ENCODE measurements at regions not wholly inside any gene's neighbourhood (a gene's known extent, or its start where the extent isn't known, plus 50 kb on each side); places are given as distances from the start of the nearest gene placed in this dataset.
A peak's percentile ranks its signal among the peaks of the same experiment; 100 is the strongest.

DNA sequence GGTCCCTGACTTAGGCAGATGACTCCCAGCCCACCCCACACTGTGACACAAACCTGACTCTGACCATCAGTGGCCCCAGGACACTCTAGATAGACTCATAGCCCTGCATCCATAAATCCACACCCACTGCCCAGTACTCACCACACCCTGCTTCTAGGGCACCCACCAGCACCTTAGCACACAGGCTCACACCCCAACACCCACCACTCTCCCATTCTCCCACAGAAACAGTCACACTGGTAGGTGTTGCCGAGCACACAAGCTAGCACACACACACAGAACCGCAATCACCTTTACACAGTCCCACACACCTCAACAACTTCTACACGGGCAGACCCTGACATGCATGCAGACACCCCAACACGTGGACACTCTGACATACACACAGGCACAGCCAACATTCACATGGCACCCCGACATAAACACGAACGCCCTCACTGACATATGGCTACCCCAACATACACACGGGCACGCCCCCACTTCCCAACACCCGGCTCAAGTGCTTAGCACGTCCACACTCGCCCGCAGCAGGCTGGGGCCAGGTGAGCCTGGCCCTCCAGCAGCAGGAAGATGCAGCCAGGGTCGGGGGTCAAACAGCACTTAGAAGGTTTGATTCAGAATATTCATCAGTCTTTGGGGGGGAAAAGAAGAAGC, 105.5 kb upstream of the TARDBP start:
- H3K9me3 ChIP-seq, result no peaks in the 10 kb centered on the region
- H3K36me3 ChIP-seq, result no peaks in the 10 kb centered on the region
- no peak for DNase-seq
- H3K27me3 ChIP-seq, result peaks cover 0 to 10% (median 0%) of the 10 kb centered on the region in 4 donors
- 33 to 40% methylated on average over 5 to 8 of the region's 14 CpGs for WGBS, 2 donors
- H3K4me3 ChIP-seq, result no peak overlapping the region
- intact Hi-C loops (cut with DNase I), result no loop called here
- H3K27ac ChIP-seq, result no peak overlapping the region
- peaks cover under 1 to 45% (median 6%) of the 10 kb centered on the region in 3 donors for H3K4me1 ChIP-seq
- no peak for TF ChIP-seq POLR2A (IDR thresholded peaks at IDR 0.05)
- TF ChIP-seq, protein P1, sequence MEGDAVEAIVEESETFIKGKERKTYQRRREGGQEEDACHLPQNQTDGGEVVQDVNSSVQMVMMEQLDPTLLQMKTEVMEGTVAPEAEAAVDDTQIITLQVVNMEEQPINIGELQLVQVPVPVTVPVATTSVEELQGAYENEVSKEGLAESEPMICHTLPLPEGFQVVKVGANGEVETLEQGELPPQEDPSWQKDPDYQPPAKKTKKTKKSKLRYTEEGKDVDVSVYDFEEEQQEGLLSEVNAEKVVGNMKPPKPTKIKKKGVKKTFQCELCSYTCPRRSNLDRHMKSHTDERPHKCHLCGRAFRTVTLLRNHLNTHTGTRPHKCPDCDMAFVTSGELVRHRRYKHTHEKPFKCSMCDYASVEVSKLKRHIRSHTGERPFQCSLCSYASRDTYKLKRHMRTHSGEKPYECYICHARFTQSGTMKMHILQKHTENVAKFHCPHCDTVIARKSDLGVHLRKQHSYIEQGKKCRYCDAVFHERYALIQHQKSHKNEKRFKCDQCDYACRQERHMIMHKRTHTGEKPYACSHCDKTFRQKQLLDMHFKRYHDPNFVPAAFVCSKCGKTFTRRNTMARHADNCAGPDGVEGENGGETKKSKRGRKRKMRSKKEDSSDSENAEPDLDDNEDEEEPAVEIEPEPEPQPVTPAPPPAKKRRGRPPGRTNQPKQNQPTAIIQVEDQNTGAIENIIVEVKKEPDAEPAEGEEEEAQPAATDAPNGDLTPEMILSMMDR (IDR thresholded peaks at IDR 0.05), result no peak

DNA sequence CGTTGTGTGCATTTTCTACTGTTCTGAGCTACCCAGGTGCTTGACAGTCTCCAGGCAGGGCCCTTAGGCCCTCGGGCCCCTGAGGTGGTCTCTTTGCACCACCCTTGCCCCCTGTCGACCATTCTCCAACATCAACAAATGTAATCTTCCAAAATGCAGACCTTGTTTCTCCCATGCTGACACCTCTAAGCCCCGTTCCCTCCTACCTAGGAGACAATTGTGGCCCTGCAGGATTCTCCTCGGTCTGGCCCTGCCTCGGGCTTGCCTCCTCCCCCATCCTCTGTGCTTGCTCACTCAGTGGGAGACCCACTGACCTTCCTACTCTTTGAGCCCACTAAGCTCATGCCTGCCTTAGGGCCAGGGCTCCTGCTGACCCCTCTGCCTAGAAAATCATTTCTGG, 104.2 kb upstream of the TARDBP start:
- Histone ChIP-seq H3K4me3 (no peak overlapping the region), H3K36me3 (no peaks in the 10 kb centered on the region), H3K4me1 (peaks cover 0 to 41% (median 6%) of the 10 kb centered on the region in 3 donors), H3K9me3 (no peaks in the 10 kb centered on the region), H3K27me3 (peaks cover 0 to 10% (median 0%) of the 10 kb centered on the region in 4 donors), H3K27ac (no peak overlapping the region)
- 69 to 79% methylated on average over 4 to 6 of the region's 6 CpGs for WGBS, 2 donors
- TF ChIP-seq, protein P1 (IDR thresholded peaks at IDR 0.05), result no peak
- TF ChIP-seq POLR2A (IDR thresholded peaks at IDR 0.05), result no peak
- no peak for DNase-seq
- intact Hi-C loops (cut with DNase I), result no loop called here

DNA sequence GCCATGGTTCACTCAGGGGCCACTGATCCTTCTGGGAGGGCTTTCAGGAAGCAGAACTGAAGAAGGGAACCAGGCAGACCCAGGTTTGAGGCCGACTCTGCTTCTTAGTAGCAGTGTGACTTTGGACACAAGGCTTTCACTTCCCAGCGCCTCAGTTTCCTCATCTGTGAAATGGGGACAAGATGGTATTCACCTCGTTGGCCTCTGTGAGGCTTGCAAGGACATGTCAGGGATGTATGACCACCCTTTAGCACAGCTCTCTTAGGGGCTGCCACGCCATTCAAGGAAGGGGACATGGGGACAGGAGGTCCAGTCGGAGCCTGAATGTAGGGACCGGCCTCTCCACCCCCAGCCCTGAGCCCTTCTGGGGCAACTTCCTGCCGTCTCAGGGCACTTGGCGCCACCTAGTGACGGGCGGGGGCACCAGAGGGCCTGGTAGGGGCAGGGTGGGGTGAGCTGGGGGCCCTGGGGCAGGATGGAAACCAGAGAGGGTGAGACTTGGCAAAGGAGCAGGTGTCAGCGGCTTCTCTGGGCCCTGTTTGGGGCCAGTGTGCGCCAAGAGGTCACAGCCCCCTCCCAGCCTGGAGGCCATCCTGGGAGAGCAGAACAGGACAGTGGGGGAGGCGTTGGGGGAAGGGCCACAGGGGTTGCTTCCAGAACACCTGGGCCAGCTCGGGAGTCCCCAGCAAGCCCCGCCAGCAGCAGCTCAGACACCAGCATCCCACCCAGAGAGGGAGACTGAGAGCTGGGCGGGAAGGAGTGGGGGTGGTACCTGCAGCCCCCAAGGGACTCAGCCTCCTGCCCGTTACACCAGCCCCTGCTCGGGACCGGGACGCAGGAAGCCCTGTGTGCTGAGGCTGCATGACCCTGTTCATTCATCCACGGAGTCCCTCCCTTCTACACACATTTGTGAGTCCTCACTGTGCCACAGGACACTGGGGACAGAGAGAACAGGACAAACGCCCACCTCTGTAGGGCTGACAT, 102.5 kb upstream of the TARDBP start:
- Histone ChIP-seq H3K4me1 (peaks cover 0 to 26% (median 6%) of the 10 kb centered on the region in 3 donors), H3K27me3 (peaks cover 0 to 10% (median 0%) of the 10 kb centered on the region in 4 donors), H3K36me3 (no peaks in the 10 kb centered on the region), H3K9me3 (no peaks in the 10 kb centered on the region), H3K4me3 (no peak overlapping the region), H3K27ac (no peak overlapping the region)
- WGBS, 2 donors, result 45 to 52% methylated on average over 8 to 9 of the region's 22 CpGs
- intact Hi-C loops (cut with DNase I), result no loop called here
- no peak for TF ChIP-seq POLR2A (IDR thresholded peaks at IDR 0.05)
- TF ChIP-seq, protein P1 (IDR thresholded peaks at IDR 0.05), result peak; percentile 20 to 62 (median 42)
- DNase-seq, result no peak

DNA sequence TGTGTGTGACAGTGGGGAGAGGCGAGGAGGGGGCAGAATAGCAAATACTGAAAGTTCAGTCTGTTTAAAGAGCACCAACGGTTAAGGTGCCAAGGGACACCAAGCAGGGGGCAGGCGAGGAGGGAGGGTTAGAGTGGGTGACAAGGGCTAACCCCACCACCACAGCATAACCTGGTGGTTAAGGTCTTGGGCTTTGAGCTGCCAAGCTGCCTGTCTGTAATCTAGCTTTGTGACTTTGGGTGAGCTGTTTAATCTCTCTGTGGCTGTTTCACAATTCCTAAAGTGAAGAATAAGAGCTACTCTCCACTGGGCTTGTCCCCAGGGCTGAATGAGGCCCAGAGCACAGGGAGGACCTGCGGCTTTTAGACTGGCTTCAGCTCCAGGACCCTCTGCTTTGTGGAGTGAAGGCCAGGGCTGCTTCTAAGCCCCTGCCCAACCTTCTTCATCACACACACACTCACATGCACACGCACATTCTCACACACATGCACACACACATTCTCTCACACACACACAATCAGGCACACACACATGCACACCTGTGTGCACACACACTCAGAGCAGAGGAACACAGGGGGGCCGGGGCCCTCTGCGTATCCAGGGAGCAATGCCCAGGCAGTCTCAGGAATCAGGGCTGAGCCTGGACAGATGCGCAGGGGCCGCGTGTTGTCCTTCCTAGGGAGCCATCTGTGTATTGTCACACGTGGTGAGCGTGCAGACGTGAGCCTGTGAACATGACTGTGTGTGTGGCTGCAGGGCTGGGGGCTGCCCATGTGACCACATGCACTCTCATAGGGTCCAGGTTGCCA, 101.6 kb upstream of the TARDBP start:
- 86 to 89% methylated on average over 7 to 12 of the region's 13 CpGs for WGBS, 2 donors
- Histone ChIP-seq H3K27ac (no peak overlapping the region), H3K36me3 (no peaks in the 10 kb centered on the region), H3K27me3 (peaks cover 0 to 7% (median 0%) of the 10 kb centered on the region in 4 donors), H3K4me1 (peaks cover 0 to 25% (median 6%) of the 10 kb centered on the region in 3 donors), H3K4me3 (no peak overlapping the region), H3K9me3 (no peaks in the 10 kb centered on the region)
- DNase-seq, result no peak
- intact Hi-C loops (cut with DNase I), result no loop called here
- TF ChIP-seq, protein P1 (IDR thresholded peaks at IDR 0.05), result no peak
- no peak for TF ChIP-seq POLR2A (IDR thresholded peaks at IDR 0.05)

Measured in esophagus squamous epithelium (tissue), 5 donors.